KMS-11 (cell line): ENCODE measurements at regions not wholly inside any gene's neighbourhood (a gene's known extent, or its start where the extent isn't known, plus 50 kb on each side); places are given as distances from the start of the nearest gene placed in this dataset.

Source experiments
- H2AFZ ChIP-seq: fragments of 200-600 bp; sonication (generic); 2 replicates; pipeline ENCODE4 v1.6.1; 2016; ENCODE audit warnings: antibody characterized with exemption, mixed run types, low read depth
- H3K27ac ChIP-seq: fragments of 200-600 bp; sonication (generic); 2 replicates; pipeline ENCODE4 v1.6.1; 2016; ENCODE audit warnings: mild to moderate bottlenecking, mixed run types
- H3K27me3 ChIP-seq: fragments of 200-600 bp; sonication (generic); 2 replicates; pipeline ENCODE4 v1.6.1; 2017; ENCODE audit warnings: mild to moderate bottlenecking, low read depth, mixed run types, moderate library complexity; ENCODE audit not compliant: insufficient read depth
- H3K36me3 ChIP-seq: fragments of 200-600 bp; sonication (generic); 2 replicates; pipeline ENCODE4 v1.6.1; 2017; ENCODE audit warnings: mild to moderate bottlenecking, mixed run types; ENCODE audit not compliant: insufficient read depth
- H3K4me1 ChIP-seq: fragments of 200-600 bp; sonication (generic); 2 replicates; pipeline ENCODE4 v1.6.1; 2016; ENCODE audit warnings: mild to moderate bottlenecking, low read depth, mixed run types; ENCODE audit not compliant: poor library complexity, severe bottlenecking
- H3K4me2 ChIP-seq: fragments of 200-600 bp; sonication (generic); 2 replicates; pipeline ENCODE4 v1.7.0; 2016; ENCODE audit warnings: mild to moderate bottlenecking, mixed run types
- H3K4me3 ChIP-seq: fragments of 200-600 bp; sonication (generic); IDR thresholded peaks from 2 replicates; pipeline ENCODE4 v1.6.1; 2017; ENCODE audit warnings: low read depth, low read length, mixed read lengths; ENCODE audit not compliant: insufficient read depth
- H3K79me2 ChIP-seq: fragments of 200-600 bp; sonication (generic); 2 replicates; pipeline ENCODE4 v1.6.1; 2016; ENCODE audit warnings: low read depth, mixed run types; ENCODE audit not compliant: insufficient read depth
- H3K9ac ChIP-seq: fragments of 200-600 bp; sonication (generic); 2 replicates; pipeline ENCODE4 v1.6.1; 2016; ENCODE audit warnings: mild to moderate bottlenecking, mixed run types
- H4K20me1 ChIP-seq: fragments of 200-600 bp; sonication (generic); 2 replicates; pipeline ENCODE4 v1.6.1; 2016; ENCODE audit warnings: mild to moderate bottlenecking, mixed run types; ENCODE audit not compliant: insufficient read depth
- TF ChIP-seq, protein P1 (sequence below): fragments of 200-600 bp; sonication (generic); conservative IDR thresholded peaks from 2 replicates; pipeline ENCODE4 v1.6.1; 2017; ENCODE audit warnings: low read depth, mild to moderate bottlenecking, antibody characterized with exemption, low read length, moderate library complexity, mixed read lengths

DNA sequence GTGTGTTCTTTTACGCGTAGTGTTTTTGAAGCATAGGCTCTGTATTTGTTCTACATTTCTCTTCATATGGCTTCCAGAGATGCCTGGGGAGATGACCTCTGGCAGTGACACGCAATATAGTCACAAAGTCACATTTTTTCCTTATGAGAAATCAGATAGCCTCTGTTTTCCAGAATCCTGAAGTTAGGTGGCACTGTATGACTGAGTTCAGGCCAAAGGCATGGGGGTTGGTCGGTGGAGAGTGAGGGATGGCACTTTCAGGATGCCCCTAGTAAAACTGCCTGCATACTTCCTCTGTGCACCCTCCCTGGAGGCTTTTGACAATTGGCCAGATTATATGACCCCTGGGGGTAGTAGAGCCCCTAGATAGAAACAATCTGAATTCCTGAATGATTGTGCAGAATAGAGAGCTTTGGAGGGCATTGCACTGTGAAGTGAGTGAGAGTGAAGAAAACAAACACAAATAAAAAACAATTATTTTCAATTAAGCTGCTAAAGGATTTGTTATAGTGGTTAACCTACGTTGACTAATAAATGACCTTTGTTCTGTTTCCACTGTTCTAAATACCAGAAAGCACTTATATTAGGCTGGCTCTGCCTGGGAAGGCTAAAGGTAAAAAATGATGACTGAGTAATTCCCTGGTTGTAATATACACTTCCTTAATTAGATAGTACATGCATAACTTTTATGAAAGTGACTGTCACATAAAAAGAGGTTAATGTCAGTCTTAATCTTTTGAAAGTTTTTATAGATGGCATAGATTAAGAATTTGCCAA is 1660.8 kb downstream of the PLA2G4A start:
- H3K36me3 ChIP-seq = no peaks in the 10 kb centered on the region
- H3K4me2 ChIP-seq = no peak overlapping the region
- no peaks in the 10 kb centered on the region for H3K27me3 ChIP-seq
- H2AFZ ChIP-seq = no peak overlapping the region
- no peak overlapping the region for H3K4me3 ChIP-seq
- no peak overlapping the region for H3K27ac ChIP-seq
- H4K20me1 ChIP-seq = no peaks in the 10 kb centered on the region
- TF ChIP-seq, protein P1, sequence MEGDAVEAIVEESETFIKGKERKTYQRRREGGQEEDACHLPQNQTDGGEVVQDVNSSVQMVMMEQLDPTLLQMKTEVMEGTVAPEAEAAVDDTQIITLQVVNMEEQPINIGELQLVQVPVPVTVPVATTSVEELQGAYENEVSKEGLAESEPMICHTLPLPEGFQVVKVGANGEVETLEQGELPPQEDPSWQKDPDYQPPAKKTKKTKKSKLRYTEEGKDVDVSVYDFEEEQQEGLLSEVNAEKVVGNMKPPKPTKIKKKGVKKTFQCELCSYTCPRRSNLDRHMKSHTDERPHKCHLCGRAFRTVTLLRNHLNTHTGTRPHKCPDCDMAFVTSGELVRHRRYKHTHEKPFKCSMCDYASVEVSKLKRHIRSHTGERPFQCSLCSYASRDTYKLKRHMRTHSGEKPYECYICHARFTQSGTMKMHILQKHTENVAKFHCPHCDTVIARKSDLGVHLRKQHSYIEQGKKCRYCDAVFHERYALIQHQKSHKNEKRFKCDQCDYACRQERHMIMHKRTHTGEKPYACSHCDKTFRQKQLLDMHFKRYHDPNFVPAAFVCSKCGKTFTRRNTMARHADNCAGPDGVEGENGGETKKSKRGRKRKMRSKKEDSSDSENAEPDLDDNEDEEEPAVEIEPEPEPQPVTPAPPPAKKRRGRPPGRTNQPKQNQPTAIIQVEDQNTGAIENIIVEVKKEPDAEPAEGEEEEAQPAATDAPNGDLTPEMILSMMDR = no peak
- H3K79me2 ChIP-seq = no peaks in the 10 kb centered on the region
- H3K4me1 ChIP-seq = no peaks in the 10 kb centered on the region
- no peak overlapping the region for H3K9ac ChIP-seq

DNA sequence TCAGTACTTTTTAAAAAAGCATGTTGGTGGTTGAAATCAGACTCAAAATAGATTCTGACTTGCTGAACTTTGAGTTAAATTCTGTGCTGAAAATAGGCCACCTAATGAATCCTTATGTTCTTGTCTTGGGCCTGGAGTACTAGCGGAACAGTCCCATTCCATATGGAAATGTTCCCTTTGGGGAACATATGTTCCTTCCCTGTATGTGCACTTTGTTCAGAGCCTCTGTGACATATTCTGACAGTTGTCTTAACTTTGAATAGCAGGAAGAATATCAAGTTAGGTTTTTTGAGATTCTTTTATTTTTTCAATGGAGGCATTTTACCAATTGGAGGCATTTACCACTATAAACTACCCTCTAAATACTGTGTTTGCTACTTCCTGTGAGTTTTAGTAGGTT is 1667.8 kb downstream of the PLA2G4A start:
- Histone ChIP-seq H3K4me1 (no peaks in the 10 kb centered on the region), H3K4me2 (no peak overlapping the region), H3K79me2 (no peaks in the 10 kb centered on the region), H2AFZ (no peak overlapping the region), H3K36me3 (no peaks in the 10 kb centered on the region), H3K4me3 (no peak overlapping the region), H3K27me3 (no peaks in the 10 kb centered on the region), H3K27ac (no peak overlapping the region), H4K20me1 (no peaks in the 10 kb centered on the region), H3K9ac (no peak overlapping the region)
- TF ChIP-seq, protein P1 = no peak

DNA sequence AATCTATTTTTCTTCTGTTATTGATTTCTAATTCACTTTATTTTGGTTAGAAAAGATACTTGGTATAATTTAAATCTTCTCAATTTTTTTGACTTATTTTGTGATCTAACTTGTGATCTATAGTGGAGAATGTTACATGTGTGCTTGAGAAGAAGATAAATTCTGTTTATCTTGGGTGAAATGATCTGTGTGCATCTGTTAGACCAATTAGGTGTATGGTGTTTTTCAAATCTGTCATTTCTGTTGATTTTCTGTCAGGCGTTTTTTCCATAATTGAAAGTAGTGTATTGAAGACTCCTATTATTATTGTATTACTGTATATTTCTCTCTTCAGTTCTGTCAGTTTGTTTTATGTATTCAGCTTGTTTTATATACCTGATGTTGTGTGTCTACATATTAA is 1668.3 kb downstream of the PLA2G4A start:
- H2AFZ ChIP-seq = no peak overlapping the region
- no peak overlapping the region for H3K4me2 ChIP-seq
- no peak overlapping the region for H3K4me3 ChIP-seq
- H3K79me2 ChIP-seq = no peaks in the 10 kb centered on the region
- no peaks in the 10 kb centered on the region for H4K20me1 ChIP-seq
- no peaks in the 10 kb centered on the region for H3K27me3 ChIP-seq
- TF ChIP-seq, protein P1 = no peak
- no peak overlapping the region for H3K9ac ChIP-seq
- H3K27ac ChIP-seq = no peak overlapping the region
- H3K36me3 ChIP-seq = no peaks in the 10 kb centered on the region
- H3K4me1 ChIP-seq = no peaks in the 10 kb centered on the region

DNA sequence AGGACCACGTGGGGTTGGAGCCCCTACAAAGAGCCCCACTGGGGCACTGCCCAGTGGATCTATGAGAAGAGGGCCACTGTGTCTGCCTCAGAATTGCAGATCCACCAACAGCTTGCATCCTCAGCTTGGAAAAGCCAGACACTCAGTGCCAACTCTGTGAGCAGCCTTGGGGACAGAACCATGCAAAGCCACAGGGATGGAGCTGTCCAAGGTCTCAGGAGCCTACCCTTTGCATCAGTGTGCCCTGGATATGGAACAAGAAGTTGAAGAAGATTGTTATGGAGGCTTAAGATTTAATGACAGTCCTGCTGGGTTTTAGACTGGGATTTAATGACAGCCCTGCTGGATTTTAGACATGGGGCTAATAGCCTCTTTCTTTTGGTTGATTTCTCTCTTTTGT is 1670.9 kb downstream of the PLA2G4A start:
- no peak overlapping the region for H3K9ac ChIP-seq
- H3K4me3 ChIP-seq = no peak overlapping the region
- H3K27me3 ChIP-seq = no peaks in the 10 kb centered on the region
- no peaks in the 10 kb centered on the region for H3K36me3 ChIP-seq
- H3K4me2 ChIP-seq = no peak overlapping the region
- no peaks in the 10 kb centered on the region for H3K4me1 ChIP-seq
- no peaks in the 10 kb centered on the region for H4K20me1 ChIP-seq
- TF ChIP-seq, protein P1 = no peak
- no peak overlapping the region for H2AFZ ChIP-seq
- H3K79me2 ChIP-seq = no peaks in the 10 kb centered on the region
- no peak overlapping the region for H3K27ac ChIP-seq
